Loucy (cell line): ENCODE measurements at regions not wholly inside any gene's neighbourhood (a gene's known extent, or its start where the extent isn't known, plus 50 kb on each side); places are given as distances from the start of the nearest gene placed in this dataset.
"Not testable (repeated sequence)": the region's sequence is repeated elsewhere in the genome, so short reads cannot be mapped to it uniquely, and the experiment has no call there.

Experiments
- H2AFZ ChIP-seq: fragments of 200-600 bp; sonication (generic); 2 replicates; pipeline ENCODE4 v1.6.0; 2016; ENCODE audit warnings: antibody characterized with exemption, mild to moderate bottlenecking, low read length, moderate library complexity
- H3F3A ChIP-seq: fragments of 200-600 bp; 2 replicates; pipeline ENCODE4 v1.6.0; 2016; ENCODE audit warnings: antibody characterized with exemption, low read depth, mild to moderate bottlenecking
- H3K27me3 ChIP-seq: fragments of 200-600 bp; sonication (generic); 2 replicates; pipeline ENCODE4 v1.6.1; 2014; ENCODE audit warnings: low read length, mild to moderate bottlenecking; ENCODE audit not compliant: insufficient read depth, poor library complexity, severe bottlenecking
- H3K36me3 ChIP-seq: fragments of 200-600 bp; sonication (generic); 2 replicates; pipeline ENCODE4 v1.6.1; 2016; ENCODE audit warnings: low read length; ENCODE audit not compliant: insufficient read depth
- H3K4me1 ChIP-seq: fragments of 200-600 bp; sonication (generic); 2 replicates; pipeline ENCODE4 v1.5.1; 2014; ENCODE audit warnings: low read length, mild to moderate bottlenecking; ENCODE audit not compliant: insufficient read depth, poor library complexity, severe bottlenecking
- H3K4me2 ChIP-seq: fragments of 200-600 bp; sonication (generic); 2 replicates; pipeline ENCODE4 v1.6.0; 2014; ENCODE audit warnings: antibody characterized with exemption, low read length, low read depth, mild to moderate bottlenecking; ENCODE audit not compliant: poor library complexity, severe bottlenecking
- H3K4me3 ChIP-seq: fragments of 200-600 bp; sonication (generic); 2 replicates; pipeline ENCODE4 v1.5.1; 2014; ENCODE audit warnings: low read length, mild to moderate bottlenecking, mixed read lengths; ENCODE audit not compliant: poor library complexity, severe bottlenecking
- H3K79me2 ChIP-seq: fragments of 200-600 bp; sonication (generic); 2 replicates; pipeline ENCODE4 v1.6.1; 2014; ENCODE audit warnings: low read length; ENCODE audit not compliant: insufficient read depth
- H3K9ac ChIP-seq: fragments of 200-600 bp; sonication (generic); 2 replicates; pipeline ENCODE4 v1.6.0; 2014; ENCODE audit warnings: mild to moderate bottlenecking, low read depth, low read length, moderate library complexity; ENCODE audit not compliant: poor library complexity, severe bottlenecking
- H3K9me2 ChIP-seq: fragments of 200-600 bp; sonication (generic); replicated peaks from 2 replicates; pipeline ENCODE4 v1.6.1; 2016; ENCODE audit warnings: low read depth, low read length, mixed read lengths
- H3K9me3 ChIP-seq: fragments of 200-600 bp; sonication (generic); 2 replicates; pipeline ENCODE4 v1.6.1; 2014; ENCODE audit warnings: mild to moderate bottlenecking, antibody characterized with exemption, low read length, low read depth; ENCODE audit not compliant: insufficient read depth
- H4K20me1 ChIP-seq: fragments of 200-600 bp; sonication (generic); 2 replicates; pipeline ENCODE4 v1.6.0; 2014; ENCODE audit warnings: antibody characterized with exemption, low read length, mild to moderate bottlenecking; ENCODE audit not compliant: insufficient read depth, poor library complexity, severe bottlenecking
- CTCF ChIP-seq: fragments of 200-600 bp; sonication (generic); conservative IDR thresholded peaks from 2 replicates; pipeline ENCODE4 v1.5.1; 2014; ENCODE audit warnings: mild to moderate bottlenecking, antibody characterized with exemption, low read length
- EZH2phosphoT487 ChIP-seq: fragments of 200-600 bp; IDR thresholded peaks from 2 replicates; pipeline ENCODE4 v1.6.1; 2018; ENCODE audit warnings: antibody characterized with exemption, mild to moderate bottlenecking, moderate library complexity, borderline replicate concordance

GRCh38 chr10:53361281-53361680 is 588.7 kb upstream of the MBL2 start:
- H3F3A ChIP-seq, result no peaks in the 10 kb centered on the region
- no peak overlapping the region for H3K4me2 ChIP-seq
- H3K79me2 ChIP-seq, result no peaks in the 10 kb centered on the region
- H3K9ac ChIP-seq, result no peak overlapping the region
- TF ChIP-seq EZH2phosphoT487 (no peak), CTCF (no peak)
- no peaks in the 10 kb centered on the region for H3K4me1 ChIP-seq
- H3K9me2 ChIP-seq, result no peaks in the 10 kb centered on the region
- H2AFZ ChIP-seq, result no peak overlapping the region
- H3K4me3 ChIP-seq, result no peak overlapping the region
- H3K36me3 ChIP-seq, result no peaks in the 10 kb centered on the region
- no peaks in the 10 kb centered on the region for H3K27me3 ChIP-seq
- no peaks in the 10 kb centered on the region for H3K9me3 ChIP-seq
- no peaks in the 10 kb centered on the region for H4K20me1 ChIP-seq

GRCh38 chr10:53358978-53359377 is 586.4 kb upstream of the MBL2 start:
- not testable (repeated sequence) for H3K4me2 ChIP-seq, H3K79me2 ChIP-seq, H3K27me3 ChIP-seq, H3K4me1 ChIP-seq, H3K4me3 ChIP-seq, H3F3A ChIP-seq, H3K9me2 ChIP-seq, H2AFZ ChIP-seq, H4K20me1 ChIP-seq, H3K9me3 ChIP-seq, H3K36me3 ChIP-seq, H3K9ac ChIP-seq

- Histone ChIP-seq H3K9ac (no peak overlapping the region), H2AFZ (no peak overlapping the region), H3F3A (no peaks in the 10 kb centered on the region), H3K79me2 (no peaks in the 10 kb centered on the region), H3K4me3 (no peak overlapping the region), H3K27me3 (no peaks in the 10 kb centered on the region), H3K36me3 (no peaks in the 10 kb centered on the region), H3K9me3 (no peaks in the 10 kb centered on the region), H3K4me1 (no peaks in the 10 kb centered on the region), H3K4me2 (no peak overlapping the region), H3K9me2 (no peaks in the 10 kb centered on the region), H4K20me1 (no peaks in the 10 kb centered on the region)
- TF ChIP-seq EZH2phosphoT487 (no peak), CTCF (no peak)
These were observed 586.0 kb upstream of the MBL2 start for GRCh38 chr10:53358536-53358935.

GRCh38 chr10:53357587-53357986 is 585.0 kb upstream of the MBL2 start:
- TF ChIP-seq CTCF, result no peak
- no peak for TF ChIP-seq EZH2phosphoT487
- H3K4me2 ChIP-seq, result no peak overlapping the region
- no peaks in the 10 kb centered on the region for H3K36me3 ChIP-seq
- no peaks in the 10 kb centered on the region for H3K9me2 ChIP-seq
- no peaks in the 10 kb centered on the region for H4K20me1 ChIP-seq
- no peaks in the 10 kb centered on the region for H3K27me3 ChIP-seq
- no peaks in the 10 kb centered on the region for H3K79me2 ChIP-seq
- no peaks in the 10 kb centered on the region for H3F3A ChIP-seq
- H2AFZ ChIP-seq, result no peak overlapping the region
- no peak overlapping the region for H3K9ac ChIP-seq
- H3K9me3 ChIP-seq, result no peaks in the 10 kb centered on the region
- no peak overlapping the region for H3K4me3 ChIP-seq
- no peaks in the 10 kb centered on the region for H3K4me1 ChIP-seq
